GM19351 (cell line): ENCODE measurements at regions not wholly inside any gene's neighbourhood (a gene's known extent, or its start where the extent isn't known, plus 50 kb on each side); places are given as distances from the start of the nearest gene placed in this dataset.
"Not testable (repeated sequence)": the region's sequence is repeated elsewhere in the genome, so short reads cannot be mapped to it uniquely, and the experiment has no call there.

Experiments
- ATAC-seq: cut with Tn5 transposase; IDR thresholded peaks from one replicate; pipeline ENCODE4 v1.9.1; 2021; ENCODE audit warnings: mild to moderate bottlenecking, moderate library complexity; ENCODE audit not compliant: unreplicated experiment

- no peak for ATAC-seq
Measured at GRCh38 chr5:15384581-15384980, 115.4 kb upstream of the FBXL7 start.

- no peak for ATAC-seq
Measured at GRCh38 chr5:15384176-15384575, 115.8 kb upstream of the FBXL7 start.

DNA sequence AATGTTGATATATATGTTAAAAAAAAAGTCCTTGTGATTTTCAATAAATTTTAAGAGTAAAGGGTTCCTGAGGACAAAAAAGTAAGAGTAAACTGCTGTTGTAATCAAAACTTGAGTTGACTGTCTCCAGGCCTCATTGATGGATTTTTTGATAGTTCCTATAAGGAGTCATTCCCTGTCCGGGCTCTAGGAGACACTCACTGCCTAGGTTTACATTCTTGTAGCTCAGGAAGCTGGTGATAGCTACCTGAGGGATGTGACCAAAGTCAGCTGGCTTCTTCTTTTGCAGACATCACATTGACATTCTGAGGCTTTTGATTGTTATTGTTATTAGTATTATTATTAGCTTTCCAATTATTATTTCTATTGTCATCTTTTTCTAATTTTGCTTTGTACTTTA lies 116.5 kb upstream of the FBXL7 start:
- ATAC-seq, result no peak

DNA sequence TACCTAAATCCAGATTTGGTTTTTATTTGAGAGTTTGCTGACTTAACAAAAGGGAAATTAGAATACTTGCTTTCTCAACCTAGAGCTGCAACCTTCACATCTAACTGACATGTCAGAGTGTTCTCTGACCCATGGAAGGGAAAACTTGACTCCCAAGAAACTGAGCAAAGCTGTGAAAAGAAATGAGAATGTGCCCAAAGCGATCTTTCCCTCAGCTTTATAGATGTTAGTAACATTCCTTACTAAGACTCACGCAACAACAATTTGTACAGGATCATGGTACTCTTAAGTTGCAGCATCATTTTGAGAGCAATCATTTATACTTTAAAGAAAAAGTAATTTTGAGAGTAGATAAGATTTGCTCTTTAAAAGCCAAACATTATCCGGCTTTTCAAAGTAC lies 117.0 kb upstream of the FBXL7 start:
- no peak for ATAC-seq

- no peak for ATAC-seq
Measured at GRCh38 chr5:15377573-15378340, 122.2 kb upstream of the FBXL7 start.

GRCh38 chr5:15376803-15377202 lies 123.2 kb upstream of the FBXL7 start:
- ATAC-seq, result no peak

DNA sequence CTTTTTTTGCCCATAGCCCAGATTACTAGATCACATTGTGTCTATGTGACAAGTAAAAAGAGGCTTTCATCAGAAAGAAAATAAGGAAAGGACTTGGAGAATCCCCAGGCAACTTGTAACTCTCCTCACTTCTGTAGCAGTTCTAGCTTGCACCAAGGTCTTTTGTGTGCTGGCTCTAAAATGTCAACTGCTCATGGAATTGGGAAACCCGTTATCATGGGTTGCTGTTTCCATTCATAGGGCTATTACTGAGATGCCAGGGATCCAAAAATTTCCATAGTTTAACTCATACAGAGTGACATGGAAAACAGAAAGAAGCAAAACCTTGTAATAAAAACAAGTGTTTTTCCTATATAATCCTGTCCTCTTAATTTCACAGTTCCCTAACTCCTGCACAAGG lies 123.9 kb upstream of the FBXL7 start:
- no peak for ATAC-seq

GRCh38 chr5:15375559-15375958 lies 124.4 kb upstream of the FBXL7 start:
- ATAC-seq, result no peak

GRCh38 chr5:15374886-15375285 lies 125.1 kb upstream of the FBXL7 start:
- ATAC-seq, result no peak

DNA sequence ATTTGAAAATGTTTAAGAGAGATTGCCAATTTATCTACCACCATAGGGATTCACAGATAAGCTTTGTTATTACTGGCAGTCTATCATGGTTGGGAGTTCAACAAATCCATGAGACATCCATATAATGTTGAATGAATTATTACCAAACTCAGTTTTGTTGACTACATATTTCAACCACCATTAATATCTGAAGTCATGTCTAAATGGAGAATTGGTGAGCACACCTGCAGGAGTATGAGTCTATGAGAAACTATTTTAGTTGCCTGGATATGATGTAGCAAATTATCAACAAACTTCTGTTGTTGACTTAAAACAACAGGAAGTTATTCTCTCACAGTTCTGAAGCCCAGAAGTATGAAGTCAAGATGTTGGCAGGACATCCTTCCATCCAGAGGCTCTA lies 126.8 kb upstream of the FBXL7 start:
- ATAC-seq, result no peak

DNA sequence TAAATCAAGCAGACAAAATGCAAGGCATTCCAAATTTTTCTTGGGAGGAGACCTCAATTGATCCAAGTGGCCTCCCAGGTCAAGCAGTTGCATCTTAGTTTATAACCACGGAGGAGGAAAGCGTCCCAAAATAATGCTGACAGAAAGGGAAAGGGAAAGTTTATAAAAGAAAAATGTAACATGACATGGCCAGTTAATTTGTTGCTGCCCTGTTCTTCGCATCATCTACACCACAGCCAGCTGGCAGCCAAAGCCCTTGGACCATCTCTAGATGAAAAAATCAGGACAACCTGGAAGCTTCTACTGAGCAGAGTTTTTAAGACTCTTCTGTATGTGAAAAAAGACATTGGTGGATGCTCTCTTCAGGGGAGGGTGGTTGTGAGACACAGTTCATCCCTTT lies 128.8 kb upstream of the FBXL7 start:
- no peak for ATAC-seq

DNA sequence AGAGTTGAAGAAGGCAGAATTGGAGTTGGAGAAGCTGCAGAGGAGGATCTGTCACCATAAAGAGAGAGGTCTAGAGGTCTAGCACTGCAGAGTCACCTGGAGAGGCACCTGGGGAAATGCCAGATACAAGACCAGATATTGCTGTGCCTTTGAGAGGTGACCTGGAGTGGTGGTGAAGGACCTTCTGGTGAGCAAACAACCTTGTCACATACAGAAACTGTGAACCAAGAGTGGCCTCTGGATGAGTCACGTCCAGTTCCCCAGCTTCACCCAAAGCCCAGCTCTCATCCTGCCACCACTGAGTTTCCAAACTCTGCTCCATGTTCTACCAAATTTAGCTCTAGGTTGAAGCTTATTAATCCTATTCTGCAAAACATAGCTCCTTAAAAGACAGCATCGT lies 131.1 kb upstream of the FBXL7 start:
- no peak for ATAC-seq

GRCh38 chr5:15367489-15367888 lies 132.5 kb upstream of the FBXL7 start:
- no peak for ATAC-seq

DNA sequence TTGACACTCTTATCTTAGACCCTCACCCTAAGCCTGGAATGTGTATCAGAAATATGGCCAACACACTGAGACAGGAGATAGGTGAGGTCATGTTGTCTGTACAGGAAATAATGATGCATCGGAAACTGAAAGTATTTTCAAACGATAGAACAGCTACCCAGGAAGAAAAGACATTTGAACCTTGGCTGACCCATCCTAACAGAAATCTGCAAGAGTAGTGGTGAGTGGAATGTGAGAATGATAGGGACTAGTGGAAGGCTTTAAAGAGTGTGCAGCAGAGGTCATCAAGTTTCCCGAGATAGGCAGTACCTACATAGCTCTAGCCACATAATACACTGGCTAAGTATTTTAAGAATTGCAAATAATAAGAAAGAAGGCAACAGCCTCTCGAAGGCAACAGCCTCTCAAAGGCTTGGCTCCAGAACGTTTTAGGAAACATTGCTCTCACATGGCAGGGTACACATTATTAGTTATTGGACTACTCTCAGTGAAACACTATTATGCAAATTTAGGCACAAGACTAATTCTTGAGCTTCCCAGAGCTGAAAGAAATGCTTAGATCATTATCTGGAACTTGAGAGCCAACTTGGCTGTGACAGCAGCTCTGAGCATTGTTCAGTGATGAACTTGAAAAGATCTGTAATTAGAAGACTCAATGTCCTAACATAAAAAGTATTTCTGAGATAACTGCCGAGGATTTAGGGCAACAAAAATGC lies 133.1 kb upstream of the FBXL7 start:
- no peak for ATAC-seq

DNA sequence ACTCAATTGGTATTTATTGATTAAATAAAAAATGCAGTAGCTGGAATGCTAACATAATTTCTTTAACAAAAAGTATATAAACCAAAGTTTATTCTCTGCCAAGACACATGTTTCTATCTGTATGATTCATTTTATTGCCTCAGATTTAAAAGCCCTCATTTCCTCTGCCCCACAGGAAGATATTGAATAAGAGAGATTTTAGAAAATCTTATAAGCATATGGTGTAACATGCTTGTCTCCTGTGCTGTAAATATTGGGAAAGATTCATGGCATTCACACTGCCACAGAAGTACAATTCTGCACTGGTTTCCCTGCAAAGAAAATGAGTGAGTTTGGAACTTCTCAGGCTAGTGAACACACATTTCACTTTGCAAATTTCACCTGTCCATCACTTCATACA lies 134.9 kb upstream of the FBXL7 start:
- no peak for ATAC-seq

- ATAC-seq, result no peak
Measured at GRCh38 chr5:15363601-15364000, 136.4 kb upstream of the FBXL7 start.

DNA sequence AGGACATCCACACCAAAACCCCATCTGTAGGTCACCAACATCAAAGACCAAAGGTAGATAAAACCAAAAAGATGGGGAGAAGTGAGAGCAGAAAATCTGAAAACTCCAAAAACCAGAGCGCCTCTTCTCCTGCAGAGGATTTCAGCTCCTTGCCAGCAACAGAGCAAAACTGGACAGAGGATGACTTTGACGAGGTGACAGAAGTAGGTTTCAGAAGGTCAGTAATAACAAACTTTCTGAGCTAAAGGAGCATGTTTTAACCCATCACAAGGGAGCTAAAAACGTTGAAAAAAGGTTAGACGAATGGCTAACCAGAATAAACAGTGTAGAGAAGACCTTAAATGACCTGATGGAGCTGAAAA lies 142.9 kb upstream of the FBXL7 start:
- not testable (repeated sequence) for ATAC-seq

GRCh38 chr5:15356308-15357091 lies 143.5 kb upstream of the FBXL7 start:
- not testable (repeated sequence) for ATAC-seq

DNA sequence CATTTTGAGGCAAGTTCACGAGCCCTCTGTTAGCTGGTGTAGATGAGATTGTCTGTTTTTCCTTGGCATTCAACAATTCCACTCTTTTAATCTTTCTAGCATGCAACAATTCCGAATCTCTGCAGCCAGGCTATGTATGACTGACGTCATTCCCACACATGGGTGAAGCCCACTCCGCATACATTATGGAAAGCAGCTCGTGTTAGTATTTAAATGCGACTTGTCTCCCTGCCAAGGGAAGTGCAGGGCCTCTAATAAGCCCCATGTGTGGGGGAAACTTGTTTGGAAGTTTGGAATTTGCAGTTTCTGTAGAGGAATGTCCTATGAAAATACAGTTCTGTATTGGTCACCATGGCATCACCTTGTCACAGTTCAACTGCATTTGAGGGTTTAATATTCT lies 146.0 kb upstream of the FBXL7 start:
- no peak for ATAC-seq

- ATAC-seq, result no peak
Measured at GRCh38 chr5:15353086-15353645, 146.8 kb upstream of the FBXL7 start.

DNA sequence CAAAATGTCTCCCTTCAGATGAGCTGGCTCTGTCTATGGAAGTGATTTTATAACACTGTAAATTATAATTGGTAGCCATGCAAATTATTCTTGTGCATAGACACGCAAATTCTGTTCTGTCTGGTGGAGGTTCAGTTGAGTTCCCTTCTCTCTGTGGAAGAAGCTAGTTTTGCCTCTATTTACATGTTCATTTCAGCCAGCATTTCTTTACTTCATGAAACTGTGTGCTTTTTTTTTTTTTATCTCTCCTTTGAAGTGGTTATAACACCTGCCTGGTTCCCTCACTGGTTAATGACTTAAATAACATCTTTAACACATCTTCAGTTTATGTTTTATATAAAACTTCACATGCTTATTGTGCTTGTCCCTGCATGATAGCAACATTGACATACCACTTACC lies 149.4 kb upstream of the FBXL7 start:
- ATAC-seq, result no peak

DNA sequence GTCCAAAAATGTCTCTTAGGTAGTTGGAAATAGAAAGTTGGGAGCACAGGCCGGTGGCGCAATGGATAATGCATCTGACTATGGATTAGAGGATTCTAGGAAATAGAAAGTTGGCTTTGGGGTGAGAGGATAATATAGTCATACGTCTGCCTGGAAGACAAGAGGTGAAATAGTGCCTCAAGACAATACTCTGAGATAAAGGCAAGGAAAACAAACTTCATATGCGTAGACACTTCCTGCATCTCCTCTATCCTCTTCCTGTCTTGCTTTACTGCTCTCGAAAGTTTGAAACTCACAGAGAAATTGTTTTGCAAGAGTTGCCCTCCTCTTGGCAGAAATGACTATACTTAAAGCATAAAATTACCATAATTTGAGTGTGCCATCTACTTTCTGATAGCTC lies 153.2 kb upstream of the FBXL7 start:
- no peak for ATAC-seq
